Loucy (cell line): ENCODE measurements at regions not wholly inside any gene's neighbourhood (a gene's known extent, or its start where the extent isn't known, plus 50 kb on each side); places are given as distances from the start of the nearest gene placed in this dataset.

Experiments
- H2AFZ ChIP-seq: fragments of 200-600 bp; sonication (generic); 2 replicates; pipeline ENCODE4 v1.6.0; 2016; ENCODE audit warnings: antibody characterized with exemption, mild to moderate bottlenecking, low read length, moderate library complexity
- H3F3A ChIP-seq: fragments of 200-600 bp; 2 replicates; pipeline ENCODE4 v1.6.0; 2016; ENCODE audit warnings: antibody characterized with exemption, low read depth, mild to moderate bottlenecking
- H3K27me3 ChIP-seq: fragments of 200-600 bp; sonication (generic); 2 replicates; pipeline ENCODE4 v1.6.1; 2014; ENCODE audit warnings: low read length, mild to moderate bottlenecking; ENCODE audit not compliant: insufficient read depth, poor library complexity, severe bottlenecking
- H3K36me3 ChIP-seq: fragments of 200-600 bp; sonication (generic); 2 replicates; pipeline ENCODE4 v1.6.1; 2016; ENCODE audit warnings: low read length; ENCODE audit not compliant: insufficient read depth
- H3K4me1 ChIP-seq: fragments of 200-600 bp; sonication (generic); 2 replicates; pipeline ENCODE4 v1.5.1; 2014; ENCODE audit warnings: low read length, mild to moderate bottlenecking; ENCODE audit not compliant: insufficient read depth, poor library complexity, severe bottlenecking
- H3K4me2 ChIP-seq: fragments of 200-600 bp; sonication (generic); 2 replicates; pipeline ENCODE4 v1.6.0; 2014; ENCODE audit warnings: antibody characterized with exemption, low read length, low read depth, mild to moderate bottlenecking; ENCODE audit not compliant: poor library complexity, severe bottlenecking
- H3K4me3 ChIP-seq: fragments of 200-600 bp; sonication (generic); 2 replicates; pipeline ENCODE4 v1.5.1; 2014; ENCODE audit warnings: low read length, mild to moderate bottlenecking, mixed read lengths; ENCODE audit not compliant: poor library complexity, severe bottlenecking
- H3K79me2 ChIP-seq: fragments of 200-600 bp; sonication (generic); 2 replicates; pipeline ENCODE4 v1.6.1; 2014; ENCODE audit warnings: low read length; ENCODE audit not compliant: insufficient read depth
- H3K9ac ChIP-seq: fragments of 200-600 bp; sonication (generic); 2 replicates; pipeline ENCODE4 v1.6.0; 2014; ENCODE audit warnings: mild to moderate bottlenecking, low read depth, low read length, moderate library complexity; ENCODE audit not compliant: poor library complexity, severe bottlenecking
- H3K9me2 ChIP-seq: fragments of 200-600 bp; sonication (generic); replicated peaks from 2 replicates; pipeline ENCODE4 v1.6.1; 2016; ENCODE audit warnings: low read depth, low read length, mixed read lengths
- H3K9me3 ChIP-seq: fragments of 200-600 bp; sonication (generic); 2 replicates; pipeline ENCODE4 v1.6.1; 2014; ENCODE audit warnings: mild to moderate bottlenecking, antibody characterized with exemption, low read length, low read depth; ENCODE audit not compliant: insufficient read depth
- H4K20me1 ChIP-seq: fragments of 200-600 bp; sonication (generic); 2 replicates; pipeline ENCODE4 v1.6.0; 2014; ENCODE audit warnings: antibody characterized with exemption, low read length, mild to moderate bottlenecking; ENCODE audit not compliant: insufficient read depth, poor library complexity, severe bottlenecking
- EZH2phosphoT487 ChIP-seq: fragments of 200-600 bp; IDR thresholded peaks from 2 replicates; pipeline ENCODE4 v1.6.1; 2018; ENCODE audit warnings: antibody characterized with exemption, mild to moderate bottlenecking, moderate library complexity, borderline replicate concordance
- TF ChIP-seq, protein P1 (sequence below): fragments of 200-600 bp; sonication (generic); conservative IDR thresholded peaks from 2 replicates; pipeline ENCODE4 v1.5.1; 2014; ENCODE audit warnings: mild to moderate bottlenecking, antibody characterized with exemption, low read length

DNA sequence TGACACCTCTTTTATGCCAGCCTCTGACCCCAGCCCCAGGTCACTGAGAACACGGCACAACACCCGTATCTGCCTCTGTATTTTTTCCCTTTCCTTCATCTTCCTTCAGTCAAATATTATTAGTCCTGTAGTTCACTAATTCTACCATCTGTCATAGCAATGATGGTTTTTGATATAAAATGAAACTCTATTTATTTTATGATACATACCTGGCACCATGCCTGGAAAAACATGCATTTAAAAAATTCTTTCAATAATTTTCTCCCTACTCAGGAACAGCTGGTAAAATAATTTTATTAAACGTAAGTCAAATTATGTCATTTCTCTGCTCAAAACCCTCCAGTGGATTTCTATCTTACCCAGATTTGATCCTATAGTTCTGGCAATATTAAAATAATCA is 224.7 kb downstream of the CDH7 start:
- Histone ChIP-seq H2AFZ (no peak overlapping the region), H3K79me2 (no peaks in the 10 kb centered on the region), H3K27me3 (no peaks in the 10 kb centered on the region), H4K20me1 (no peaks in the 10 kb centered on the region), H3K9me3 (no peaks in the 10 kb centered on the region), H3F3A (no peaks in the 10 kb centered on the region), H3K36me3 (no peaks in the 10 kb centered on the region), H3K4me2 (no peak overlapping the region), H3K4me3 (no peak overlapping the region), H3K9ac (no peak overlapping the region), H3K9me2 (no peaks in the 10 kb centered on the region), H3K4me1 (no peaks in the 10 kb centered on the region)
- TF ChIP-seq EZH2phosphoT487, result no peak
- TF ChIP-seq, protein P1, sequence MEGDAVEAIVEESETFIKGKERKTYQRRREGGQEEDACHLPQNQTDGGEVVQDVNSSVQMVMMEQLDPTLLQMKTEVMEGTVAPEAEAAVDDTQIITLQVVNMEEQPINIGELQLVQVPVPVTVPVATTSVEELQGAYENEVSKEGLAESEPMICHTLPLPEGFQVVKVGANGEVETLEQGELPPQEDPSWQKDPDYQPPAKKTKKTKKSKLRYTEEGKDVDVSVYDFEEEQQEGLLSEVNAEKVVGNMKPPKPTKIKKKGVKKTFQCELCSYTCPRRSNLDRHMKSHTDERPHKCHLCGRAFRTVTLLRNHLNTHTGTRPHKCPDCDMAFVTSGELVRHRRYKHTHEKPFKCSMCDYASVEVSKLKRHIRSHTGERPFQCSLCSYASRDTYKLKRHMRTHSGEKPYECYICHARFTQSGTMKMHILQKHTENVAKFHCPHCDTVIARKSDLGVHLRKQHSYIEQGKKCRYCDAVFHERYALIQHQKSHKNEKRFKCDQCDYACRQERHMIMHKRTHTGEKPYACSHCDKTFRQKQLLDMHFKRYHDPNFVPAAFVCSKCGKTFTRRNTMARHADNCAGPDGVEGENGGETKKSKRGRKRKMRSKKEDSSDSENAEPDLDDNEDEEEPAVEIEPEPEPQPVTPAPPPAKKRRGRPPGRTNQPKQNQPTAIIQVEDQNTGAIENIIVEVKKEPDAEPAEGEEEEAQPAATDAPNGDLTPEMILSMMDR, result no peak

- H3K79me2 ChIP-seq, result no peaks in the 10 kb centered on the region
- H2AFZ ChIP-seq, result no peak overlapping the region
- no peaks in the 10 kb centered on the region for H4K20me1 ChIP-seq
- no peaks in the 10 kb centered on the region for H3F3A ChIP-seq
- H3K9ac ChIP-seq, result no peak overlapping the region
- H3K36me3 ChIP-seq, result no peaks in the 10 kb centered on the region
- H3K9me3 ChIP-seq, result no peaks in the 10 kb centered on the region
- H3K4me1 ChIP-seq, result no peaks in the 10 kb centered on the region
- H3K4me3 ChIP-seq, result no peak overlapping the region
- H3K4me2 ChIP-seq, result no peak overlapping the region
- no peaks in the 10 kb centered on the region for H3K27me3 ChIP-seq
- TF ChIP-seq, protein P1, result no peak
- no peak for TF ChIP-seq EZH2phosphoT487
- H3K9me2 ChIP-seq, result no peaks in the 10 kb centered on the region
Measured at GRCh38 chr18:65974758-65975157, 223.9 kb downstream of the CDH7 start.

DNA sequence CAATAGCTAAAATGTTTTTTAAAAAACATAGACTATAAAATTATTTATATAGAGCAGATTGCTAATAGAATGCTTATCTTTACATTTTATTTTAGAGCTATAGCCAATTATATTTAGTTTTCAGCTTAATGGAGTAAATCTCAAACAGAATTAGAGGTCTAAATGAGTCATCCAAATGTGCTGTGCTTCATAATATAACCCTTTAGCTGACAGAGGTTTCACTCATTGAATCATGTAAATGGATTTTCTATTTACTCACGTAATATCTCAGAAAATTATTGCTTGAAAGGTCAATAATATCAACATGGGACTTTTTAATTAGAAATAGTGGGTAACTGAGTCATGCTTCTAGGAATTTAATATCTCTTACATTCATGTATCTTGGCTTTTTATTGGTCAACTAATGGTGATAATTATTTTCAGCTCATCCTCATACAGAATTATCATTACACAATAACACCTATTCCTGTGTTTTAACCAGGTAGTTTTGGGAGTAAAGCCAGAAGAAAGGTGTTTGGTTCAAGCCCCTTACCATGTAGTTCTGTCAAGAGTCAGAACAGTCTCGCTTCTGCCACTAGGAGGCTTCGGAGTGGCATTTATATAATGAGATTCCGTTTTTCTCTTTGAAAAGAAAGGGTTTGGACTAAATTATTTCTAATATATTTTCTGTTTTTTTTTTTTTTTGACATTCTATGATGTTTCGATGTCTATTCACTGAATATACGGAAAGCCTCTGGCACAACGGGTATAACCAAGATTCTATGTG is 217.6 kb downstream of the CDH7 start:
- no peaks in the 10 kb centered on the region for H3F3A ChIP-seq
- no peaks in the 10 kb centered on the region for H3K9me3 ChIP-seq
- no peaks in the 10 kb centered on the region for H4K20me1 ChIP-seq
- TF ChIP-seq, protein P1, result peak; percentile 30; the same call in 1 of the 2 replicates
- TF ChIP-seq EZH2phosphoT487, result no peak
- H3K4me3 ChIP-seq, result no peak overlapping the region
- H3K9me2 ChIP-seq, result no peaks in the 10 kb centered on the region
- no peak overlapping the region for H3K9ac ChIP-seq
- no peak overlapping the region for H3K4me2 ChIP-seq
- H3K79me2 ChIP-seq, result no peaks in the 10 kb centered on the region
- H2AFZ ChIP-seq, result no peak overlapping the region
- H3K27me3 ChIP-seq, result no peaks in the 10 kb centered on the region
- H3K36me3 ChIP-seq, result no peaks in the 10 kb centered on the region
- H3K4me1 ChIP-seq, result no peaks in the 10 kb centered on the region
